ENCODE measurements at regions not wholly inside any gene's neighbourhood (a gene's known extent, or its start where the extent isn't known, plus 50 kb on each side); places are given as distances from the start of the nearest gene placed in this dataset.

- CTCF ChIA-PET (ENCODE audit: unreplicated experiment) = no interaction called here
- H4K20me1 ChIP-seq (ENCODE audit: insufficient read depth, low read length) = no peaks in the 10 kb centered on the region
- H3K4me1 ChIP-seq (ENCODE audit: insufficient read depth, low read length, poor library complexity, severe bottlenecking) = no peaks in the 10 kb centered on the region
- no peak overlapping the region for H3K4me2 ChIP-seq (ENCODE audit: low read length)
- no peak for DNase-seq (ENCODE audit: low spot score)
- H3K4me3 ChIP-seq (ENCODE audit: low read depth, low read length, poor library complexity, severe bottlenecking) = no peak overlapping the region
- H3K36me3 ChIP-seq (ENCODE audit: insufficient read depth, low read length) = no peaks in the 10 kb centered on the region
- POLR2A ChIA-PET = no interaction called here
- H3K9me2 ChIP-seq (ENCODE audit: insufficient read depth, low read length) = no peaks in the 10 kb centered on the region
- no TSS peak for BruUV-seq (replicated peaks)
- H3K27ac ChIP-seq (ENCODE audit: low read depth, low read length, poor library complexity, severe bottlenecking) = no peak overlapping the region
- no peak for TF ChIP-seq CTCF (conservative IDR thresholded peaks at IDR 0.05; ENCODE audit: low read length)
- TF ChIP-seq EZH2phosphoT487 (IDR thresholded peaks at IDR 0.05; ENCODE audit: borderline replicate concordance, low read depth, low read length) = no peak
- intact Hi-C loops (cut with micrococcal nuclease; ENCODE audit: unreplicated experiment) = no loop called here
- no peak overlapping the region for H2AFZ ChIP-seq (ENCODE audit: low read length)
- no peaks in the 10 kb centered on the region for H3K79me2 ChIP-seq (ENCODE audit: insufficient read depth, low read depth, low read length)
- no peaks in the 10 kb centered on the region for H3K9me3 ChIP-seq (ENCODE audit: low read length)
These were observed 80.6 kb upstream of the CTNNB1 start for GRCh38 chr3:41118461-41119390.

- Histone ChIP-seq H3K79me2 (ENCODE audit: insufficient read depth, low read depth, low read length) (no peaks in the 10 kb centered on the region), H3K4me3 (ENCODE audit: low read depth, low read length, poor library complexity, severe bottlenecking) (no peak overlapping the region), H3K27ac (ENCODE audit: low read depth, low read length, poor library complexity, severe bottlenecking) (no peak overlapping the region), H3K9me3 (ENCODE audit: low read length) (no peaks in the 10 kb centered on the region), H2AFZ (ENCODE audit: low read length) (no peak overlapping the region), H3K9me2 (ENCODE audit: insufficient read depth, low read length) (no peaks in the 10 kb centered on the region), H3K4me1 (ENCODE audit: insufficient read depth, low read length, poor library complexity, severe bottlenecking) (no peaks in the 10 kb centered on the region), H4K20me1 (ENCODE audit: insufficient read depth, low read length) (no peaks in the 10 kb centered on the region), H3K4me2 (ENCODE audit: low read length) (no peak overlapping the region), H3K36me3 (ENCODE audit: insufficient read depth, low read length) (no peaks in the 10 kb centered on the region)
- POLR2A ChIA-PET = no interaction called here
- CTCF ChIA-PET (ENCODE audit: unreplicated experiment) = no interaction called here
- DNase-seq (ENCODE audit: low spot score) = no peak
- TF ChIP-seq CTCF (conservative IDR thresholded peaks at IDR 0.05; ENCODE audit: low read length) (no peak), EZH2phosphoT487 (IDR thresholded peaks at IDR 0.05; ENCODE audit: borderline replicate concordance, low read depth, low read length) (no peak)
- no TSS peak for BruUV-seq (replicated peaks)
- intact Hi-C loops (cut with micrococcal nuclease; ENCODE audit: unreplicated experiment) = no loop called here
These were observed 78.8 kb upstream of the CTNNB1 start for GRCh38 chr3:41120460-41120859.

- Histone ChIP-seq H3K9me3 (ENCODE audit: low read length) (no peaks in the 10 kb centered on the region), H4K20me1 (ENCODE audit: insufficient read depth, low read length) (no peaks in the 10 kb centered on the region), H2AFZ (ENCODE audit: low read length) (no peak overlapping the region), H3K79me2 (ENCODE audit: insufficient read depth, low read depth, low read length) (no peaks in the 10 kb centered on the region), H3K9me2 (ENCODE audit: insufficient read depth, low read length) (no peaks in the 10 kb centered on the region), H3K27ac (ENCODE audit: low read depth, low read length, poor library complexity, severe bottlenecking) (no peak overlapping the region), H3K4me3 (ENCODE audit: low read depth, low read length, poor library complexity, severe bottlenecking) (no peak overlapping the region), H3K4me1 (ENCODE audit: insufficient read depth, low read length, poor library complexity, severe bottlenecking) (no peaks in the 10 kb centered on the region), H3K4me2 (ENCODE audit: low read length) (no peak overlapping the region), H3K36me3 (ENCODE audit: insufficient read depth, low read length) (no peaks in the 10 kb centered on the region)
- POLR2A ChIA-PET = interaction anchor here (0.5 to 0.6 kb wide), 2 partner anchors 309 to 606 kb away, joined by 4 read pairs; no protein-coding TSS in a partner anchor
- TF ChIP-seq CTCF (conservative IDR thresholded peaks at IDR 0.05; ENCODE audit: low read length) = no peak
- TF ChIP-seq EZH2phosphoT487 (IDR thresholded peaks at IDR 0.05; ENCODE audit: borderline replicate concordance, low read depth, low read length) = no peak
- CTCF ChIA-PET (ENCODE audit: unreplicated experiment) = no interaction called here
- DNase-seq (ENCODE audit: low spot score) = no peak
- intact Hi-C loops (cut with micrococcal nuclease; ENCODE audit: unreplicated experiment) = no loop called here
- no TSS peak for BruUV-seq (replicated peaks)
These were observed 74.0 kb upstream of the CTNNB1 start for GRCh38 chr3:41125258-41125657.

Data from OCI-LY7 (cell line).